Loucy (cell line): ENCODE measurements at regions not wholly inside any gene's neighbourhood (a gene's known extent, or its start where the extent isn't known, plus 50 kb on each side); places are given as distances from the start of the nearest gene placed in this dataset.

Experiments
- CTCF ChIP-seq: fragments of 200-600 bp; sonication (generic); conservative IDR thresholded peaks from 2 replicates; pipeline ENCODE4 v1.5.1; 2014; ENCODE audit warnings: mild to moderate bottlenecking, antibody characterized with exemption, low read length
- EZH2phosphoT487 ChIP-seq: fragments of 200-600 bp; IDR thresholded peaks from 2 replicates; pipeline ENCODE4 v1.6.1; 2018; ENCODE audit warnings: antibody characterized with exemption, mild to moderate bottlenecking, moderate library complexity, borderline replicate concordance

DNA sequence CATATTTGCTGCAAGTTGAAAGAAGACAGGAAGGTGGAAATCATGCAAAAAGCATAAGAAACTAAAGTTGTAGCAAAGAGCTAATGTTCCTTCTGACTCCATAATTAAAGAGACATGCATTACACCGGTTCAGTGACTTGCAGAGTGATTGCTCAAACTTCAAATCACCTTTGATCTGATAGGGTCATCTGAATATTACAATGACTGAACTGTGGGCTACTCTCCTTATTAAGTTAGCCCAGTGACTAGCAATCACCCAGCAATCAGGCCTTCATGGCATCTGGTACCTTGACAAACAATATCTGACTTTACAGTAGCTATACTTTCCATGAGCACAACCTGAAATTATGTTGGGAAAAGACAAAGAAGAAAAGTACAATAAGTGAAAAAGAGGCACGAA lies 84.9 kb downstream of the NREP start:
- TF ChIP-seq CTCF (no peak), EZH2phosphoT487 (no peak)
